ENCODE measurements at regions not wholly inside any gene's neighbourhood (a gene's known extent, or its start where the extent isn't known, plus 50 kb on each side); places are given as distances from the start of the nearest gene placed in this dataset.
A peak's percentile ranks its signal among the peaks of the same experiment; 100 is the strongest.

DNA sequence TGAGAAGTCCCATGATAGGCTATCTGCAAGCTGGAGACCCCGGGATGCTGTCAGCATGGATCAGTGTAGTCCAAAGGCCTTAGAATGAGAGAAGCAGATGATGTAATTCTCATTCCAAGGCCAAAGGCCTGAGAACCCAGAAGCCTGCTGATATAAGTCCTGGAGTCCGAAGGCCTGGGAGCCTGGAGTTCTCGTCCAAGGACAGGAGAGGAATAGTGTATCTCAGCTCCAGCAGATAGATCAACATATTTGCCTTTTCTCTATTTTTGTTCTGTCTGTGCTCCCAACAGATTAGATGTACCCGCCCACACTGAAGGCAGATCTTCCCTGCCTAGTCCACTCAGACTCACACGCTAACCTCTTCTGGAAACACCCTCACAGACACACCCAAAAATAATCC is 454.9 kb upstream of the CHAC2 start:
- no peak overlapping the region for H3K27ac Mint-ChIP-seq
- H3K4me1 Mint-ChIP-seq, result no peaks in the 10 kb centered on the region
- H3K4me3 Mint-ChIP-seq, result no peak overlapping the region
- no peaks in the 10 kb centered on the region for H3K27me3 Mint-ChIP-seq
- H3K36me3 Mint-ChIP-seq (ENCODE audit: low read depth), result no peaks in the 10 kb centered on the region
- H3K9me3 Mint-ChIP-seq, result no peaks in the 10 kb centered on the region
- intact Hi-C loops (cut with micrococcal nuclease), result no loop called here
- no peak for DNase-seq

DNA sequence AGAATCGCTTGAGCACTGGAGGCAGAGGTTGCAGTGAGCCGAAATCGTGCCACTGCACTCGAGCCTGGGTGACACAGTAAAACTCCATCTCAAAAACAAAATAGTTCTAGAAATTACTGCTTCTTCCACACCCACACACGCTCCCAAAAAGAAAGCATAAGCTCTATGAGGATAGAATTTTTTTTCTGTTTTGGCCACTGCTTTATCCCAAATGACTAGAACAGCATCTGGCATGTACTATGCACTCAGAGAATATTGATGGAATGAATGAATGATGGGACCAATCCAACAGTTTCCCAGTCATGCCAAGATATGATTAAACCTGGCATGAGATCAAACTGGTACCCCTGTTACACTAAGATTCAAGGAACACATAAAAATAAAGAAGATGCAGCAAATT is 455.4 kb upstream of the CHAC2 start:
- H3K27ac Mint-ChIP-seq, result no peak overlapping the region
- H3K4me1 Mint-ChIP-seq, result no peaks in the 10 kb centered on the region
- DNase-seq, result no peak
- H3K4me3 Mint-ChIP-seq, result no peak overlapping the region
- no peaks in the 10 kb centered on the region for H3K36me3 Mint-ChIP-seq (ENCODE audit: low read depth)
- no peaks in the 10 kb centered on the region for H3K9me3 Mint-ChIP-seq
- intact Hi-C loops (cut with micrococcal nuclease), result no loop called here
- no peaks in the 10 kb centered on the region for H3K27me3 Mint-ChIP-seq

DNA sequence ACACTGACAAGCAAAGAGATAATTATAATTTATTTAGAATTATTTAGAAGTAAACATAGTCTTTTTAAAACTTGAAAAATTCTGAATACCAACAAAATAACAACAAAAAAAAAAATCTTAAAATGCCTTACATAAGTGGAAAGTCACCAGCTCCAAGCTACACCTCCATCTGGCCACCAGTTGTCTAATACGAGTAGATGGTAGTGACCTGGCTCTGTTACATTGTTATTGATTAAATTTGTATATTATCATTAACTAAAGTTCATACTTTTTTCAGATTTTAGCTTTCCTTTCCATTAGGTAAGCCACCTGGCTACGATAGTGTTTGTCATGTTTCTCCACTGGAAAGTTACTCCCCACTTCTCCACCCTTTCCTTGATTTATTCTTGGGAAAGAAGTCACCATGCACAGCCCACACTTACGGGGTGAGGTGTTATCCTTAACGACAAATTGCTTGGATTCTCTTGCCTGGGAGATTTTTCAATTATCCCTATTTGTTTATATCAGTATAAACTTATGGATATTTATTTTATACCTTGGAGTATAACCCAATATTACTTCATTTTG is 464.5 kb upstream of the CHAC2 start:
- Mint-ChIP-seq H3K27ac (no peak overlapping the region), H3K4me3 (no peak overlapping the region), H3K27me3 (no peaks in the 10 kb centered on the region), H3K4me1 (no peaks in the 10 kb centered on the region), H3K9me3 (no peaks in the 10 kb centered on the region), H3K36me3 (ENCODE audit: low read depth) (no peaks in the 10 kb centered on the region)
- intact Hi-C loops (cut with micrococcal nuclease), result no loop called here
- no peak for DNase-seq

DNA sequence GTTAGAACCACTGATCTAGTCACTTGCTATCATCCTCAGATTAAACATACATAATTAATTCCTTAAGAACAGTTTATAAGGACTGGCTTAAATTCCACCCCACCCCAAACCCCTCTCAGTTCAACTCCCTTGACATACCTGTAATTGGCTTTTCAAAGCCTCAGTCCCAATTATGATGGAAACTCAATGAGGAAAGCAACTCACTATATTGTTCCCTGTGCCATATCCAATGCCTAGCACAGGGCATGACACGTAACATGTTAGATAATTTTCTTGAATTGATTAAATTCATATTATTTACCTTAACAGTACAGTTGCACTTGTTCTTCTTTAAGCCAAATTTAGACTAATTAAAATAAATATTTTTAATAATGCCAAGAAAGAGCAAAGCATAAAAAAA is 465.1 kb upstream of the CHAC2 start:
- no peaks in the 10 kb centered on the region for H3K4me1 Mint-ChIP-seq
- H3K4me3 Mint-ChIP-seq, result no peak overlapping the region
- H3K27ac Mint-ChIP-seq, result no peak overlapping the region
- H3K36me3 Mint-ChIP-seq (ENCODE audit: low read depth), result no peaks in the 10 kb centered on the region
- no peak for DNase-seq
- no peaks in the 10 kb centered on the region for H3K27me3 Mint-ChIP-seq
- intact Hi-C loops (cut with micrococcal nuclease), result no loop called here
- H3K9me3 Mint-ChIP-seq, result no peaks in the 10 kb centered on the region

DNA sequence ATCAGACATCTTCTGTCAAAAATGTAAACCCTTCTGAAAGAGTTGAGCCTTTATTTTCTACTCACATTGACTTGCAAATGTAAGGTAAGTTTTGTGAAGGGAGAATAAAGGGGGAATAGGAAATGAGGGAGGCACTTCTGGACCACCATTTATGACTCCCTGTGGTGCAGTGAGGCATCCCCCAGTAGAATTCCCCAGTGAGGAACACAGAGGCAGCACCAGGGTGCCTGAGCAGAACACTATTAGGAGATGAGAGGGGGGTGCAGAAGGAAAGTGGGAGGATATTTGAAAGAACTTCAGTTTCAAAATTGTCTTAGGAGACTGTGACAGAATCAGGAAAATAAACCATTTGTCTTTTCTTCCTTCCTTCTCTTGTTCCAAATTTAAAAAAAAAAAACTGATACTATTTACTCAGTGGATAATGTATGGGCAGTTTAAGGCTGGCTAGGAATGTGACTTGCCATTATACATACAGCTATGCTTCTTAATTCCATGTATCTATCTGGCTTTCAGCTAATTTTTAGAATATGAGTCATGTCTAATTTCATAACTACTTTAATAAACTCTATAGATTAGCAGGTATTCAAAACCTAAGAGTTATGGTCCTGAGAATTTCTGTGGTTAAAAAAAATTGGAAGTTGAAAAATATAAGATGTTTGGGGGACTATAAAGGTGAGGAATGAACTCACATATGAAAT is 478.1 kb upstream of the CHAC2 start:
- no peak overlapping the region for H3K27ac Mint-ChIP-seq
- no peaks in the 10 kb centered on the region for H3K36me3 Mint-ChIP-seq (ENCODE audit: low read depth)
- no peak for DNase-seq
- H3K4me1 Mint-ChIP-seq, result no peaks in the 10 kb centered on the region
- no peaks in the 10 kb centered on the region for H3K9me3 Mint-ChIP-seq
- no peaks in the 10 kb centered on the region for H3K27me3 Mint-ChIP-seq
- intact Hi-C loops (cut with micrococcal nuclease), result no loop called here
- no peak overlapping the region for H3K4me3 Mint-ChIP-seq

DNA sequence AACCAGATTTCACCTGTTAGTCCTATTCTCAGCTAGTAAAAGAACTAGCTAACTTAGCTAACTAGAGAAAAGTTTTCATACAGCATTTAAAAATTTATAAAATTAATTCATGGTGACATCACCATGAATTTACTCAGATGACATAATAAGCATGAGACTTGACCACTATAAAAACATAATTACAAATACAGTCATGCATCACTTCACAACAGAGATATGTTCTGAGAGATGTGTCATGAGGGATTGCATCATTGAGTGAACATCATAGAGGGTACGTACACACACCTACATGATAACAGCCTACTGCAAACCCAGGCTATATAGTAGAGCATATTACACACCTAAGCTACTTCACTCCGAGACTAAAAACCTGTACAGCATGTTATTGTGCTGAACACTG is 481.3 kb upstream of the CHAC2 start:
- no peaks in the 10 kb centered on the region for H3K36me3 Mint-ChIP-seq (ENCODE audit: low read depth)
- no peaks in the 10 kb centered on the region for H3K4me1 Mint-ChIP-seq
- DNase-seq, result no peak
- H3K9me3 Mint-ChIP-seq, result no peaks in the 10 kb centered on the region
- no peaks in the 10 kb centered on the region for H3K27me3 Mint-ChIP-seq
- H3K27ac Mint-ChIP-seq, result no peak overlapping the region
- no peak overlapping the region for H3K4me3 Mint-ChIP-seq
- intact Hi-C loops (cut with micrococcal nuclease), result no loop called here

DNA sequence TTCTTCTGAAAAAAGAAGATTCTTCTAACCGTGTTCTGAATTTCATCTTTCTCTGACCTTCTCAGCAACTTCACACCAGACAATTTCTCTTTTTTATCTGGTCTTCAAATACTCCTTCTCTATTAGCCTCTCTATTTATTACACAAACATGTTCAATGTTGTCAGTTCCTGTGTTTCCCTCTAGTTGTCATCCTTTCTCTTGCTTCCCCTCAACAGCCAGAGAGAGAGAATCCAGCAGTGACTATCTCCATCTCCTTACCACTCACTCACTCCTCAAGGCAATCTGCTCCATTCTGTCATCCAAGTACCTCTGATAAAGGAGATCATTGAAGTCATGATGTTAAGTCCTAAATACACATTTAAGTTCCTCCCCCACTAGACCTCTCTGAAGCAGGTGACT is 491.9 kb upstream of the CHAC2 start:
- Mint-ChIP-seq H3K4me3 (no peak overlapping the region), H3K4me1 (no peaks in the 10 kb centered on the region), H3K9me3 (no peaks in the 10 kb centered on the region), H3K27me3 (no peaks in the 10 kb centered on the region), H3K36me3 (ENCODE audit: low read depth) (no peaks in the 10 kb centered on the region), H3K27ac (no peak overlapping the region)
- DNase-seq, result no peak
- intact Hi-C loops (cut with micrococcal nuclease), result no loop called here

DNA sequence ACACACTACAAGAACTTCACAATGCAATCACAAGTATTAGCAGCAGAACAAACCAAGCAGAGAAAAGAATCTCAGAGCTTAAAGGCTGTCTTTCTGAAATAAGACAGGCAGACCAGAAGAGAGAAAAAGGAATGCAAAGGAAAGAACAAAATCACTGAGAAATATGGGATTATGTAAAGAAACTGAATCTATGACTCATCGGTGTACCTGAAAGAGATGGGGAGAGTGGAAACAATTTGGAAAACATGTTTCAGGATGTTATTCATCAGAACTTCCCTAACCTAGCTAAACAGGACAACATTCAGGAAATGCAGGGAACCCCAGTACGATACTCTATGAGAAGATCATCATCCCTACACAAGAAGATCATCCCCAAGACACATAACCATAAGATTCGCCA is 499.0 kb upstream of the CHAC2 start:
- no peak for DNase-seq
- intact Hi-C loops (cut with micrococcal nuclease), result no loop called here
- Mint-ChIP-seq H3K27me3 (no peaks in the 10 kb centered on the region), H3K4me1 (no peaks in the 10 kb centered on the region), H3K4me3 (no peak overlapping the region), H3K36me3 (ENCODE audit: low read depth) (no peaks in the 10 kb centered on the region), H3K9me3 (no peaks in the 10 kb centered on the region), H3K27ac (no peak overlapping the region)

DNA sequence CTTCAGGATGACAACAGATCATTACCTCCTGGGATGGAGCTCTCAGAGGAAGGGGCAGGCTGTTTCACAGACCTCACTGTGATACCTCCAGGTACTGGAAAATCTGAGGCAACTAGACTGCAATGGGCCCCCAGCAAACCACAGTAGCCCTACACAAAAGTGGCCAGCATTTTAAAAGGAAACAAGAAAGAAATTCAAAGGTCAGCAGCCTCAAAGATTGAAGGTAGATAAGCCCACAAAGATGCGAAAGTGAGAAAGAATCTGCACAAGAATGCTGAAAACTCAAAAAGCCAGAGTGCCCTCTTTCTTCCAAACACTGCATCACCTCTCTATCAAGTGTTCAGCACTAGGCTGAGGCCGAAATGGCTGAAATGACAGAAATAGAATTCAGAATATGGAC is 499.5 kb upstream of the CHAC2 start:
- Mint-ChIP-seq H3K4me3 (no peak overlapping the region), H3K27ac (no peak overlapping the region), H3K9me3 (no peaks in the 10 kb centered on the region), H3K27me3 (no peaks in the 10 kb centered on the region), H3K36me3 (ENCODE audit: low read depth) (no peaks in the 10 kb centered on the region), H3K4me1 (no peaks in the 10 kb centered on the region)
- no peak for DNase-seq
- intact Hi-C loops (cut with micrococcal nuclease), result no loop called here

DNA sequence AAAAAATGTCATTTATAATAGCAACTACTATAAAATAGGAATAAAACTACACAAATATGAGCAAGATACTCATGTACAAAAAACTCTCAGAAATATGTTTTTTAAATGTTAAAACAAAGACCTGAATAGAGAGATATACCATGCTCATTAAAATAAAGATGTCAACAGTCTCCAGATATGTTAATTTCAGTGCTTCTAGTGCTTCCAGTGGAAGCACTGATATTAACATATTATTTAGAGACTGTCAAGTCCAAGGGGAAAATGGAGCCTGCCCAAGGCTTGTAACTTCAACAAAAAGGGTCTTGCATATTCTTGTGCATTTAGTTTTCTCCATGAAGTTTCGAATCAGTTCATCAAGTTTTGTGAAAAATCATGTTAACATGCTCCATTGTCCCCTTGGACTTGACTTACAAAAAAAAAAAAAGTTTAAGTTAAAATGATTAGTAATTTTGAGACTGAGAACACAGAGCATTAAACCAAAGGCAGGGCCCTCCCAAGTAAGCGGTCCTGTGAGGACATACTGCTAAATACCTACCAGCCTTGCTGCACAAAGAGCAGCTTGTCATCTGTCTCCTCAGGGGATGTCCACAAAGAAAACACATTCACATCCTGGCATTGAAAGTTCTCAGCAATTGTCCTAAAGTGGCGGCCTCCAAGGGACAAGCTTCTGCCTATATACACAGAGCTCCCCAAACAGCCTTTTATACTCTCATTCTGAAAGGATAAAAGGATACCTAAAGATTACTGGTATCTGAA is 501.9 kb upstream of the CHAC2 start:
- no peaks in the 10 kb centered on the region for H3K4me1 Mint-ChIP-seq
- no peak for DNase-seq
- intact Hi-C loops (cut with micrococcal nuclease), result no loop called here
- H3K36me3 Mint-ChIP-seq (ENCODE audit: low read depth), result no peaks in the 10 kb centered on the region
- no peak overlapping the region for H3K27ac Mint-ChIP-seq
- no peaks in the 10 kb centered on the region for H3K9me3 Mint-ChIP-seq
- no peaks in the 10 kb centered on the region for H3K27me3 Mint-ChIP-seq
- no peak overlapping the region for H3K4me3 Mint-ChIP-seq

DNA sequence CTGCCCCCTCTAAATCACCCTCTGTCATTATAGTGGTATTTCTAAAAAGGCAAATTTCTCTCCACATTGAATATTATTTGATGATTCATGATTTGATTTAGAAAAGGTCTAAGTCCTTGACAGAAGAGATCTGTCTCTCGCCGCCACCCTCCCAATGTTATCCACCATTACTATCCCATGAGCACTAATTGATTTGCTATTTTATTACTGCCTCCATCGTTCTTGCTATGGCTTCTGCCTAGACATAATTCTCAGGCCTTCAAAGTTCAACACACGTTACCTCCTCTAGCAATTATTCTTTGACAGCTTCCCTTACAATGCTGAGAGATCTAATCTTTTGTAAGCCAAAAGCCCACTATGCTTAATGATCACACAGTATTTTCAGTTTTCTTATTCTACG is 507.0 kb upstream of the CHAC2 start:
- no peaks in the 10 kb centered on the region for H3K36me3 Mint-ChIP-seq (ENCODE audit: low read depth)
- H3K27ac Mint-ChIP-seq, result no peak overlapping the region
- H3K9me3 Mint-ChIP-seq, result no peaks in the 10 kb centered on the region
- no peak overlapping the region for H3K4me3 Mint-ChIP-seq
- intact Hi-C loops (cut with micrococcal nuclease), result no loop called here
- H3K4me1 Mint-ChIP-seq, result no peaks in the 10 kb centered on the region
- no peak for DNase-seq
- no peaks in the 10 kb centered on the region for H3K27me3 Mint-ChIP-seq

DNA sequence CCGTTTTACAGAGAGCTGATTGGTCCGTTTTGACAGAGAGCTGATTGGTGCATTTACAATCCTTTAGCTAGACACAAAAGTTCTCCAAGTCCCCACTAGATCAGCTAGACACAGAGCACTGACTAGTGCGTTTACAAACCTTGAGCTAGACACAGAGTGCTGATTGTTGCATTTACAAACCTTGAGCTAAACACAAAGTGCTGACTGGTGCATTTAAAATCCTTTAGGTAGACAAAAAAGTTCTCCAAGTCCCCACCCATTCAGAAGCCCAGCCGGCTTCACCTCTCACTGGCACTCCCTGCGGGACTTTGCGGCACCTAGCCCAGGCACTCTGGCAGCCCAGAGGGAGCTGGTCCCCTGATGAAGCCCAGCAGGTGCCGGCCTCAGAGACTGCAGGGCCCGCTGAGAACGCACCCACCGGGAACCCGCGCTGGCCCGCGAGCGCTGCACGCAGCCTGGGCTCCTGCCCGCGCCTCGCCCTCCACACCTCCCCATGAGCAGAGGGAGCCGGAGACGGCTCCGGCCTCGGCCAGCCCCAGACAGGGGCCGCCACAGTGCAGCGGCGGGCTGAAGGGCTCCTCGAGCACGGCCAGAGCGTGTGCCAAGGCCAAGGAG is 508.1 kb upstream of the CHAC2 start:
- Mint-ChIP-seq H3K36me3 (ENCODE audit: low read depth) (no peaks in the 10 kb centered on the region), H3K4me3 (no peak overlapping the region), H3K27me3 (no peaks in the 10 kb centered on the region), H3K4me1 (no peaks in the 10 kb centered on the region), H3K9me3 (no peaks in the 10 kb centered on the region), H3K27ac (no peak overlapping the region)
- DNase-seq, result peak; percentile 28
- intact Hi-C loops (cut with micrococcal nuclease), result no loop called here

DNA sequence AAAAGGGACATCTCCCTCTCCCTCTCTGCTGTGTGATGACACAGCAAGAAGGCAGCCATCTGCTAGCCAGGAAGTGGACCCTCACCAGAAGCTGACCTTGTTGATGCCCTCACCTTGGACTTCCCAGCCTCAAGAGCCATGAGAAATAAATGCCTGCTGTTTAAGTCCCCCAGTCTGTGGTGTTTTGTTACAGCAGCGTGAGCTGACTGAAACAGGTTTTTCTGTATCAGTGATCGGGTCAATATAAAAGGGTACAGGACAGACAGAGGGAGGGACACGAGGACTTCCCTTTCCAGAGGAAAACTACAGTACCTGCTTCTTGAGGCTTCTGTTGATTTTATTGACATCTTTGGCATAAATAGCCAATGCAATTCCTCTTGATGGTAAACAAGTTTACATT is 510.3 kb upstream of the CHAC2 start:
- intact Hi-C loops (cut with micrococcal nuclease), result no loop called here
- no peaks in the 10 kb centered on the region for H3K36me3 Mint-ChIP-seq (ENCODE audit: low read depth)
- H3K27ac Mint-ChIP-seq, result no peak overlapping the region

DNA sequence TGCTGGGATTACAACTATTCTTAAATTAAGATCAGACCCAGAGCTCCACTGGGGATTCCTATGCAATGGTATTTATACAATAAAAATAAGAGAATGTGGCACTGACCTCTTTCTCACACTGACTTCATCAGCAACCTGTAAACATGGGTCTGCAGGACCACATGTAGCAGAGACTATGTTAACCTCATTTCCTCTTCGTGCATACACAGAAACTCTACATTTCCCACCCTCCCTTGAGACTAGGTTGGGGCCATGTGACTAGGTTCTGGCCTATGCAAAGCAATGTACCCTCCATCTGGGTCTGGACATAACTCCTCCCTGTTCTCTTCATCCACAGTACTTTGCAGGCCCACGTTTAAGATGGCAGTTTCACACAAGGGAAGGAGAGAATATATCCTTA is 514.4 kb upstream of the CHAC2 start:
- no peak overlapping the region for H3K27ac Mint-ChIP-seq
- no peaks in the 10 kb centered on the region for H3K27me3 Mint-ChIP-seq
- no peaks in the 10 kb centered on the region for H3K9me3 Mint-ChIP-seq
- no peaks in the 10 kb centered on the region for H3K36me3 Mint-ChIP-seq (ENCODE audit: low read depth)
- DNase-seq, result peak; percentile 14
- intact Hi-C loops (cut with micrococcal nuclease), result no loop called here
- H3K4me1 Mint-ChIP-seq, result no peaks in the 10 kb centered on the region
- no peak overlapping the region for H3K4me3 Mint-ChIP-seq

More for the DNA sequence above, 510.3 kb upstream of the CHAC2 start:
- H3K4me3 Mint-ChIP-seq, result no peak overlapping the region
- no peaks in the 10 kb centered on the region for H3K4me1 Mint-ChIP-seq
- H3K9me3 Mint-ChIP-seq, result no peaks in the 10 kb centered on the region
- H3K27me3 Mint-ChIP-seq, result no peaks in the 10 kb centered on the region
- DNase-seq, result no peak
